Activated gamma-delta T cell treated with anti-CD3 and anti-CD28 coated beads, Interleukin-2, amount 50 U/mL, for 16 hours (primary cell): ENCODE measurements at regions not wholly inside any gene's neighbourhood (a gene's known extent, or its start where the extent isn't known, plus 50 kb on each side); places are given as distances from the start of the nearest gene placed in this dataset.

Experiments
- DNase-seq: peaks from one replicate; pipeline ENCODE4 v3.0.0-alpha.2; 2020; ENCODE audit warnings: low read depth

- no peak for DNase-seq
Measured at GRCh38 chr6:155994086-155994485, 538.4 kb upstream of the NOX3 start.

DNA sequence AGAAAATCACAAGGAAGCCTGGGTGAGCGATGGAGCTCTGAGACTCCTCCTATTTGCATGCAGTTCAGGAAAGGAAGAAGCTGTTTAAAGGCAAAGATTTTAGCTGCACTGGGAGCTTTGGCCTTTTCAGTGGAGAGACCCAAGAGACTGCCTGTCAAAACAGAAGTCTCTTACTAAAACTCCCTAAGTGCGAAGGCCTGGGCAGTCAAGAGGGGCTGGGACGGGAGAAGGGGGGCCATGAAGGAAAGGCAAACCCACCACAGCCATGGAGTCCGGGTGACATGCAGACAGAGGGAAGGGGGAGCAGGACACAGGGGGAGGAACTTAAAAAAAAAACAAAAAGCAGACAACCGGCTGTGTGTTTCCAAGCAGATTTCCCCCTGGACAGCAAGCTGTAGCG is 537.6 kb upstream of the NOX3 start:
- DNase-seq, result no peak

DNA sequence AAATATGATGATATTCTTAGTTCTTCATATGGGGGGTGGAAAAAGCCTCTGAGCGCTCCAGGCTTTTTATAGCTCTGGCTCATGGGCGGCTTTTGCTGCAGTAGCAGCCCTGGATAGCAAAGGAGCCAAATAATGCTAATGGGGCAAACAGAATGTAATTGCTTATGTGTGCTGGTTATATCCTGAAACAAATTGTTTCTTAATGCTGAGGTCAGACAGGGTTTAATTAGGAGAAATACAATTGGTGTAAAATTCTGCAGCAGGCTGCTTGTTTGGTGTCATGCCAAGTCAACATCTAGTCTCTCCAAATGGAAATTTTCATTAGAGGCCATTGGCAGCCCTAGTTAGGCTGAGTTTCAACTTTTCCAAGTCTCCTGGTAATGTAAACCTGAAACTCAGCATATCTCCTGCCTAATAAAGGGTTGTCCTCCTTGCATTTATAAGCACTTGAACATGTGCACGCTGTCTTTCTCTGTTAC is 530.1 kb upstream of the NOX3 start:
- DNase-seq, result no peak

DNA sequence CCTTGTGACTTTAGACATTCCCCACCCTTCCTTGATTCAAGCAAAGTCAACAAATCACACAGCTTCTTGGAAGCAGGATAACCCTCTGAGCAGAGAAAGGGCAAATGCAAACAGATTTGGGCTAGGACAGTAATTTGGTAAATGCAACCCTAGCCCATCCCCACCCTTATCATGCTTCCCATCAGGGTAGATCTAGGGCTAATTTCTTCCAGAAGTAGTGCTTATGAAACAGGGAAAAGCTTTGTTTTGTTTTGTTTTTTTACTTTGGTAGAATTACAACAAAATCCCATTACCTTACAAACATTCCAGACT is 525.1 kb upstream of the NOX3 start:
- DNase-seq, result no peak

- DNase-seq, result no peak
Measured at GRCh38 chr6:155980014-155980767, 524.6 kb upstream of the NOX3 start.

- no peak for DNase-seq
Measured at GRCh38 chr6:155975506-155975905, 519.9 kb upstream of the NOX3 start.

- no peak for DNase-seq
Measured at GRCh38 chr6:155974811-155975323, 519.2 kb upstream of the NOX3 start.

GRCh38 chr6:155974359-155974758 is 518.7 kb upstream of the NOX3 start:
- no peak for DNase-seq

DNA sequence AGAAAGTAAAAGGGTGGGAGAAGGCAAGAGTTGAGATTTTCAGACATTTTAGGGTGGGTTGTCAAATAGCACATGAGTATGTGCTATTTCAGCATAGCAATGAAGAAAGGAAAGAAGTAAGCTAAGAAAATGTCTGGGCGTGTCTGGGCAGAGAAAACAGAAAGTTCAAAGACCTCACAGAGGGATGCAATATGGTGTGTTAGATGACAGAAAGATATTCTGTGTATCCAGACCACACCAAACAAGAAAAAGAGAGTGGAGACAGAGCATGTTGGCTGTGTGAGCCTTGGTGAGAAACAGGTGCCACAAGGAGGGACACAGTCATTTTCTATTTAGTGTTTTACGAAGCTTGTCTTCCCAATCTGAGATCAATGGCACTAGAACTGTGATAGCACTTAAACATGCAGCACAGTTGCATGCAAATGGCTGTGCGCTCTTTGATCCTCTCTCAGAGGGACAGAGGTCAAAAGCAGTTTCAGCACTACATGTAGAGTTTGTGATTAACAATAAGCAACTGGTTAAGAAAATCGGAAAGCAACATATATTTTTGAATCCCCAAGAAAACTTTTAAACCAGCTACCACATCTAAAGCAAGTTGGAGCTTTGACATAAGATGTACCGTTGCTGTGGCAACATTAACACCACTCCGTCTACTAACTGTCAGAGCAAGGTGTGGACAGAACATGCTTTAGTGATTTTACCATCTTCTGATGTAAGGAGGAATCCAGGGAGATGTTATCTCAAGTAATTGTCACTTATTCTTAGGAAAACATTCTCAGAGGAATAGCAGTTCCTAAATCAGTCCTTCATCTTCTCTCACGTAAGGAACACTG is 515.5 kb upstream of the NOX3 start:
- no peak for DNase-seq

DNA sequence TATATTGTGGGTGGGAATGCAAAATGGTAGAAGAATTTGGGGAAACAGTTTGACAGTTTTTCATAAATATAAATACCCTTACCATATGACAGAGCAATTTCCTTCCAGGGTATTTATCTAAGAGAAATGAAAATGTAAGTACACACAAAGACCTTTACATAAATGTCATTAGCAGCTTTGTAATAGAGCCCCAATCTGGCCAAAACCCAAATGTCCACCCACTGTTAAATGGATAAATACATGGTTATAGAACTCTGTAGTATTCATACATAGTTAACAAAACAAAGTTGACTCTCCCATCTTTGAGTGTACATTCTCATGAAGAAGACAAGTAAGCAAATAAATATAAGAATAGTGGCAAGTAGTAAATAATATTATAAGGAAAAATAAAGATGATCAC is 514.8 kb upstream of the NOX3 start:
- DNase-seq, result no peak

DNA sequence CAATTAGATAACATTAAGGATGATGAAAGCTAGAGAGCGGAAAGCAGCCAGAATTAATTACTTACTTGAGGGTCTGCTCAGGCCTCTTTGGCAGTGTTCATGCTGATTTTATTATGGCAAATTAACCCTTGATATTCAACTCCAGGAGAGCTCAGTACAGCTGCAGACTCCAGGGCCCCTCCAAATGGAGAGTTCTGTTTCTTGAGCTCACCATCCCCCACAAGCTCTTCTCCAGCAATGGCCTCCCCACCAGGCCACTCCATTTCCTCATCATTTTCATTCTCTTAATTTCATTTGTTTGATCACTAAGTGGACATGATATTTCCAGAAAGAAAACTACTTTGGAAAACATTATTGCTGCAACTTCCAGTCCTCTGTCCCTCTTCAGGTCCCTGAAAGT is 513.3 kb upstream of the NOX3 start:
- no peak for DNase-seq

DNA sequence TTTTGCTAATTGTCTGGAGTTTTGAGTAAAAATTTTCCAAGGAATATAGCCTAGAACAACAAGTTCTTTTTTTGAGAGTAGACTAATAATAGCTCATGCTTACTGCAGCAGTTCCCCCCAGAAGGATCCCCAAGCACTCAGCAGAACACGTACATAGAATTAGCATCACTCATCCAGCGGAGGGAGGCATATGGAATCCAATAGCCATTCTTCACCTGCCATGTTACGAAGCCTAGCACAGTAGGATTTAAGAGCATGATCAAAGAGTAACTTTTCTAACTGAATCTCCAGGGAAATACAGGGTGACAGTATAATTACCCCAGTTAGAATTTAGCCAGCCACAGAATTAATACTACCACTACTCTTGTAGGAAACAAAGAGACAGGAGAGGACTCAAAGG is 511.7 kb upstream of the NOX3 start:
- no peak for DNase-seq

- DNase-seq, result no peak
Measured at GRCh38 chr6:155964544-155964943, 508.9 kb upstream of the NOX3 start.

- no peak for DNase-seq
Measured at GRCh38 chr6:155962276-155962675, 506.6 kb upstream of the NOX3 start.

GRCh38 chr6:155959898-155960495 is 504.4 kb upstream of the NOX3 start:
- DNase-seq, result no peak

- no peak for DNase-seq
Measured at GRCh38 chr6:155958550-155958949, 502.9 kb upstream of the NOX3 start.

- no peak for DNase-seq
Measured at GRCh38 chr6:155955038-155955437, 499.4 kb upstream of the NOX3 start.

- no peak for DNase-seq
Measured at GRCh38 chr6:155954149-155954548, 498.5 kb upstream of the NOX3 start.

GRCh38 chr6:155949256-155949655 is 493.6 kb upstream of the NOX3 start:
- DNase-seq, result no peak

GRCh38 chr6:155946860-155947259 is 491.2 kb upstream of the NOX3 start:
- DNase-seq, result no peak

DNA sequence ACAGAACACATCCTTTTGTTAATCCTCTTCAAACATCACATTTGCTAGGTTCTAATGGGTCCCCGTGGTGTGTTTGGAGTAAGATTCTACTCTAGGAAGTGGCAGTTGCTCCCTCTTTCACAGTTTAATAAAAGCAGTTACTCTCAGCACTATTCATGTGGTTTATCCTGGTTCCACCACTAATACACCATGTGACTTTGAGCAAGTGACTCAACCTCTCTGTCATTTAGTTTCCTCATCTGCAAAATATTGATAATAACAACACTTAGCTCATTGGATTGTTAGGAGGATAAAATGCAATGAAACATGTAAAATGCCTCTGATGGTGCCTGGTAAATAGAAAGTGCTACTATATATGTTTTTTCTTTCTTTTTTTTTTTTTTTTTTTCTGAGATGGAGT is 488.0 kb upstream of the NOX3 start:
- DNase-seq, result no peak

GRCh38 chr6:155939253-155939652 is 483.6 kb upstream of the NOX3 start:
- no peak for DNase-seq

- no peak for DNase-seq
Measured at GRCh38 chr6:155936551-155936950, 480.9 kb upstream of the NOX3 start.
